HG02840 (cell line): ENCODE measurements at regions not wholly inside any gene's neighbourhood (a gene's known extent, or its start where the extent isn't known, plus 50 kb on each side); places are given as distances from the start of the nearest gene placed in this dataset.

ENCODE experiments used
- ATAC-seq: cut with Tn5 transposase; IDR thresholded peaks from one replicate; pipeline ENCODE4 v1.9.1; 2021; ENCODE audit warnings: mild to moderate bottlenecking, moderate library complexity, moderate number of reproducible peaks; ENCODE audit not compliant: unreplicated experiment, low FRiP score

- ATAC-seq = no peak
These were observed 547.6 kb downstream of the BNC2 start for GRCh38 chr9:16322849-16323248.

- ATAC-seq = no peak
These were observed 544.5 kb downstream of the BNC2 start for GRCh38 chr9:16325966-16326365.

GRCh38 chr9:16328349-16328748 lies 542.1 kb downstream of the BNC2 start:
- ATAC-seq = no peak

GRCh38 chr9:16329671-16330113 lies 540.8 kb downstream of the BNC2 start:
- ATAC-seq = no peak

- ATAC-seq = no peak
These were observed 539.4 kb downstream of the BNC2 start for GRCh38 chr9:16331031-16331430.

- ATAC-seq = no peak
These were observed 538.9 kb downstream of the BNC2 start for GRCh38 chr9:16331527-16331926.

- no peak for ATAC-seq
These were observed 536.8 kb downstream of the BNC2 start for GRCh38 chr9:16333691-16334090.

- no peak for ATAC-seq
These were observed 534.5 kb downstream of the BNC2 start for GRCh38 chr9:16335788-16336580.

GRCh38 chr9:16336833-16337232 lies 533.6 kb downstream of the BNC2 start:
- no peak for ATAC-seq

- ATAC-seq = no peak
These were observed 533.0 kb downstream of the BNC2 start for GRCh38 chr9:16337322-16338029.

- ATAC-seq = no peak
These were observed 529.3 kb downstream of the BNC2 start for GRCh38 chr9:16341177-16341576.

- no peak for ATAC-seq
These were observed 528.0 kb downstream of the BNC2 start for GRCh38 chr9:16342246-16343020.

GRCh38 chr9:16343249-16344237 lies 526.9 kb downstream of the BNC2 start:
- no peak for ATAC-seq

- no peak for ATAC-seq
These were observed 526.1 kb downstream of the BNC2 start for GRCh38 chr9:16344343-16344742.

GRCh38 chr9:16345902-16346301 lies 524.6 kb downstream of the BNC2 start:
- no peak for ATAC-seq

GRCh38 chr9:16347886-16348285 lies 522.6 kb downstream of the BNC2 start:
- no peak for ATAC-seq

- no peak for ATAC-seq
These were observed 521.9 kb downstream of the BNC2 start for GRCh38 chr9:16348531-16348930.

- ATAC-seq = no peak
These were observed 518.2 kb downstream of the BNC2 start for GRCh38 chr9:16352251-16352650.

GRCh38 chr9:16352791-16353401 lies 517.6 kb downstream of the BNC2 start:
- ATAC-seq = no peak
